PFSK-1 (cell line): ENCODE measurements at regions not wholly inside any gene's neighbourhood (a gene's known extent, or its start where the extent isn't known, plus 50 kb on each side); places are given as distances from the start of the nearest gene placed in this dataset.

Experiments used
- FOXP2 ChIP-seq: optimal IDR thresholded peaks from 2 replicates; pipeline ENCODE3; 2011; ENCODE audit warnings: borderline replicate concordance, control low read depth, inconsistent platforms; ENCODE audit not compliant: insufficient read depth; ENCODE audit errors: extremely low read length, extremely low read depth
- POLR2AphosphoS5 ChIP-seq: IDR thresholded peaks from 2 replicates; pipeline ENCODE4 v1.6.1; 2012; ENCODE audit warnings: low read depth, mild to moderate bottlenecking, control low read depth, low read length, moderate library complexity
- SIN3A ChIP-seq: IDR thresholded peaks from 2 replicates; pipeline ENCODE4 v1.6.1; 2012; ENCODE audit warnings: mild to moderate bottlenecking, low read length, moderate library complexity, borderline replicate concordance; ENCODE audit not compliant: insufficient read depth
- TAF1 ChIP-seq: IDR thresholded peaks from 2 replicates; pipeline ENCODE4 v1.6.1; 2012; ENCODE audit warnings: low read length, control low read depth, borderline replicate concordance; ENCODE audit not compliant: insufficient read depth
- TF ChIP-seq, protein P1 (sequence below), 2 experiments: IDR thresholded peaks; 2 replicates each; pipeline versions ENCODE4 v1.6.1 to v1.8.0; 2011 to 2012; ENCODE audit warnings: low read depth in 2 of 2, low read length in 2 of 2, control low read depth in 1 of 2, inconsistent platforms in 1 of 2, mild to moderate bottlenecking in 1 of 2, moderate library complexity in 1 of 2; ENCODE audit not compliant: insufficient read depth in 1 of 2

GRCh38 chr7:124397134-124397533 is 364.3 kb upstream of the TMEM229A start:
- no peak for TF ChIP-seq TAF1
- no peak for TF ChIP-seq SIN3A
- TF ChIP-seq, protein P1, sequence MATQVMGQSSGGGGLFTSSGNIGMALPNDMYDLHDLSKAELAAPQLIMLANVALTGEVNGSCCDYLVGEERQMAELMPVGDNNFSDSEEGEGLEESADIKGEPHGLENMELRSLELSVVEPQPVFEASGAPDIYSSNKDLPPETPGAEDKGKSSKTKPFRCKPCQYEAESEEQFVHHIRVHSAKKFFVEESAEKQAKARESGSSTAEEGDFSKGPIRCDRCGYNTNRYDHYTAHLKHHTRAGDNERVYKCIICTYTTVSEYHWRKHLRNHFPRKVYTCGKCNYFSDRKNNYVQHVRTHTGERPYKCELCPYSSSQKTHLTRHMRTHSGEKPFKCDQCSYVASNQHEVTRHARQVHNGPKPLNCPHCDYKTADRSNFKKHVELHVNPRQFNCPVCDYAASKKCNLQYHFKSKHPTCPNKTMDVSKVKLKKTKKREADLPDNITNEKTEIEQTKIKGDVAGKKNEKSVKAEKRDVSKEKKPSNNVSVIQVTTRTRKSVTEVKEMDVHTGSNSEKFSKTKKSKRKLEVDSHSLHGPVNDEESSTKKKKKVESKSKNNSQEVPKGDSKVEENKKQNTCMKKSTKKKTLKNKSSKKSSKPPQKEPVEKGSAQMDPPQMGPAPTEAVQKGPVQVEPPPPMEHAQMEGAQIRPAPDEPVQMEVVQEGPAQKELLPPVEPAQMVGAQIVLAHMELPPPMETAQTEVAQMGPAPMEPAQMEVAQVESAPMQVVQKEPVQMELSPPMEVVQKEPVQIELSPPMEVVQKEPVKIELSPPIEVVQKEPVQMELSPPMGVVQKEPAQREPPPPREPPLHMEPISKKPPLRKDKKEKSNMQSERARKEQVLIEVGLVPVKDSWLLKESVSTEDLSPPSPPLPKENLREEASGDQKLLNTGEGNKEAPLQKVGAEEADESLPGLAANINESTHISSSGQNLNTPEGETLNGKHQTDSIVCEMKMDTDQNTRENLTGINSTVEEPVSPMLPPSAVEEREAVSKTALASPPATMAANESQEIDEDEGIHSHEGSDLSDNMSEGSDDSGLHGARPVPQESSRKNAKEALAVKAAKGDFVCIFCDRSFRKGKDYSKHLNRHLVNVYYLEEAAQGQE (IDR thresholded peaks at IDR 0.05; ENCODE audit: insufficient read depth in 1 of 2, low read depth in 2 of 2, low read length in 2 of 2) = no peak
- no peak for TF ChIP-seq FOXP2

GRCh38 chr7:124390301-124390700 is 357.4 kb upstream of the TMEM229A start:
- TF ChIP-seq, protein P1 (IDR thresholded peaks at IDR 0.05; ENCODE audit: insufficient read depth in 1 of 2, low read depth in 2 of 2, low read length in 2 of 2) = no peak
- TF ChIP-seq FOXP2 (no peak), POLR2AphosphoS5 (no peak), TAF1 (no peak)

DNA sequence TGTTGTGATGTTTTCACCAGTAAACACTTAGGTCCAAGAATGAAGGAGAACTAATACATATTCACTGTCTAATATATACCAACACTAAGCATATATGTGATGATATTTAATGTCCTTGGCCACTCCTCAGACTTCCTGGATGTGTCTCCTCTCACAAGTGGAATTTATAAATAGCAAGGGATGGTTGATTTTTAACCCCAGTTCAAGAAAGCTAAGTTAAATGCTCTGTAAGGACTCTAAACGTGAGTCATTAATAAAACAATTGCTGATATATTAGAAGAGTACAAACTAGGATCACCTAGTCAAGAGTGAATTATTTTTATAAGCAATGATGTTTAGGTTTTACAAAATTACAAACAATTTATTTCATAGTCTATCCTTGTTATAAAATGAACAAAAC is 355.9 kb upstream of the TMEM229A start:
- TF ChIP-seq, protein P1 (IDR thresholded peaks at IDR 0.05; ENCODE audit: insufficient read depth in 1 of 2, low read depth in 2 of 2, low read length in 2 of 2) = no peak
- no peak for TF ChIP-seq POLR2AphosphoS5
- no peak for TF ChIP-seq SIN3A
- TF ChIP-seq FOXP2 = no peak
- TF ChIP-seq TAF1 = no peak

DNA sequence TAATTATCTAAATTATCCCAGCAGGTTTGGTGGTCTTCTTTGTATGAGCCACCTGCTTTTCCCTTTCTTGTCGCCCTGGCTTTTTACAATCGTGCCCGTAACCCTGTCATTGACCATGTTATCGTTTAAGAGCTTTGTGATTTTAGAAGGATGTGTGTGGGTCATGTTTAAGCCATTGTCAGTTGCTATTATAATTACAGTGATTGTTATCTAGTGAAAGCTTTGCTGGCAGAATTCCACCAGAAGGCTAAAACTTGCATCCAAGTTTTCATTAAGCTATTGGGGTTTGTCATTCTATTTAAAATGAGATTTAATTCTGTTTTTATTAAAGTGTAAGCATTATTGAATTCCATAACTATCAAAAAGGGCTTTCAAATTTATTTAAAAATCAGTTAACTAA is 354.2 kb upstream of the TMEM229A start:
- no peak for TF ChIP-seq FOXP2
- no peak for TF ChIP-seq SIN3A
- TF ChIP-seq POLR2AphosphoS5 = no peak
- no peak for TF ChIP-seq TAF1
- TF ChIP-seq, protein P1 (IDR thresholded peaks at IDR 0.05; ENCODE audit: insufficient read depth in 1 of 2, low read depth in 2 of 2, low read length in 2 of 2) = no peak

- TF ChIP-seq, protein P1 (IDR thresholded peaks at IDR 0.05; ENCODE audit: insufficient read depth in 1 of 2, low read depth in 2 of 2, low read length in 2 of 2) = no peak
- no peak for TF ChIP-seq SIN3A
- no peak for TF ChIP-seq FOXP2
- TF ChIP-seq POLR2AphosphoS5 = no peak
- TF ChIP-seq TAF1 = no peak
These were observed 346.4 kb upstream of the TMEM229A start for GRCh38 chr7:124379296-124379695.
